Transverse colon (tissue), 4 donors: ENCODE measurements at regions not wholly inside any gene's neighbourhood (a gene's known extent, or its start where the extent isn't known, plus 50 kb on each side); places are given as distances from the start of the nearest gene placed in this dataset.

ENCODE experiments used
- DNase-seq: peaks from one replicate; pipeline ENCODE4 v3.0.0-alpha.2; 2019
- H3K27ac ChIP-seq, 4 donors: fragments of 200-600 bp; sonication (generic); 2 replicates each; pipeline ENCODE4 v1.5.1; 2016 to 2018; ENCODE audit warnings: inconsistent platforms in 4 of 4
- H3K27me3 ChIP-seq: fragments of 200-600 bp; sonication (generic); 2 replicates; pipeline ENCODE4 v1.5.1; 2017; ENCODE audit warnings: inconsistent platforms
- H3K36me3 ChIP-seq, 4 donors: fragments of 200-600 bp; sonication (generic); 2 replicates each; pipeline ENCODE4 v1.5.1; 2017 to 2019; ENCODE audit warnings: inconsistent platforms in 4 of 4
- H3K4me1 ChIP-seq, 4 donors: fragments of 200-600 bp; sonication (generic); 2 replicates each; pipeline ENCODE4 v1.5.1; 2017 to 2020; ENCODE audit warnings: inconsistent platforms in 4 of 4
- H3K4me3 ChIP-seq, 4 donors: fragments of 200-600 bp; sonication (generic); 1 replicate in 1 of 4; 2 replicates in 3 of 4; pipeline versions ENCODE4 v1.5.1 to v1.6.1; 2017 to 2019; ENCODE audit warnings: inconsistent platforms in 4 of 4
- H3K9me3 ChIP-seq, 2 donors: fragments of 200-600 bp; sonication (generic); 2 replicates each; pipeline ENCODE4 v1.5.1; 2017 to 2019; ENCODE audit warnings: inconsistent platforms in 2 of 2
- EP300 ChIP-seq: sonication (generic); formaldehyde crosslinking; IDR thresholded peaks from one replicate; pipeline ENCODE4 v1.6.1; 2017; ENCODE audit warnings: antibody characterized with exemption, low read depth
- POLR2A ChIP-seq: fragments of 450-650 bp; IDR thresholded peaks from one replicate; pipeline ENCODE4 v1.6.1; 2016; ENCODE audit warnings: antibody characterized with exemption, mild to moderate bottlenecking, moderate library complexity
- POLR2AphosphoS5 ChIP-seq, 3 donors: sonication (generic); formaldehyde crosslinking; IDR thresholded peaks; one replicate each; pipeline ENCODE4 v1.6.1; 2016; ENCODE audit warnings: antibody characterized with exemption in 3 of 3
- WGBS, 2 donors: methylation state at CpG; one replicate each; pipeline ENCODE4 v1.1.5; 2018; ENCODE audit warnings: low coverage in 1 of 2; 5-methylcytosine and 5-hydroxymethylcytosine counted together
- in situ Hi-C, 4 donors: fragments of 200-750 bp; cut with MboI; loops; one replicate each; pipeline versions ENCODE4 v1.15.0 to v1.15.1; 2017; ENCODE audit warnings: low sequenced_read_pairs in 3 of 4, low pct_ligation_motif_present in 1 of 4, low pct_unique_long_range_greater_than_20kb in 1 of 4
- intact Hi-C: fragments of 100-400 bp; cut with DNase I; formaldehyde crosslinking; loops from one replicate; pipeline ENCODE4 v1.15.1; 2023; ENCODE audit warnings: low total_unique reads
- TF ChIP-seq, protein P1 (sequence below), 5 experiments: fragments of 200-600 bp in 3 of 5; fragments of 450-650 bp in 2 of 5; sonication (generic) in 3 of 5; IDR thresholded peaks; 1 replicate in 2 of 5; 2 replicates in 3 of 5; pipeline ENCODE4 v1.5.1; 2016 to 2017; ENCODE audit warnings: antibody characterized with exemption in 5 of 5, inconsistent platforms in 3 of 5, mild to moderate bottlenecking in 2 of 5, moderate library complexity in 1 of 5

DNA sequence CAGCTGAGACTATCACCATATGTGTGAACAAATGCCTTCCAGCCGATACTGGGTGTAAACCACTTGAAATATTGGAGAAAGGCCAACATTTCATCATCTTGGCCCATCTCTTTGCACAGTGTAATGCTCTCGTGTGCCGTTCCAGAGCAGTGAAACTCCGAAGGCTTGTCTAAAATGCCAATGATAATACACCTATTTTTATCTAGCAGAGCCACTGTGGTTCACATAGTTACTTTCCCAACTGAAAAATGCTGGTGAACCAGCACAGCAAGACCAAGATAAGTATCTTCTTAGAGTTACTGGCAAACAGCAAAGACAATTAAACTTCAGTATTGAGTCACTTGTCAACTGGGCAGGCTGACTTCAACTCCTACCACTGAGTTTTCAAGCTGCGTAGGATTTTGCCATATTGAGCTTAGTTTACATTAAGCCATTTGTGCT is 379.9 kb upstream of the ACTBL2 start:
- TF ChIP-seq POLR2A, result no peak
- TF ChIP-seq, protein P1, sequence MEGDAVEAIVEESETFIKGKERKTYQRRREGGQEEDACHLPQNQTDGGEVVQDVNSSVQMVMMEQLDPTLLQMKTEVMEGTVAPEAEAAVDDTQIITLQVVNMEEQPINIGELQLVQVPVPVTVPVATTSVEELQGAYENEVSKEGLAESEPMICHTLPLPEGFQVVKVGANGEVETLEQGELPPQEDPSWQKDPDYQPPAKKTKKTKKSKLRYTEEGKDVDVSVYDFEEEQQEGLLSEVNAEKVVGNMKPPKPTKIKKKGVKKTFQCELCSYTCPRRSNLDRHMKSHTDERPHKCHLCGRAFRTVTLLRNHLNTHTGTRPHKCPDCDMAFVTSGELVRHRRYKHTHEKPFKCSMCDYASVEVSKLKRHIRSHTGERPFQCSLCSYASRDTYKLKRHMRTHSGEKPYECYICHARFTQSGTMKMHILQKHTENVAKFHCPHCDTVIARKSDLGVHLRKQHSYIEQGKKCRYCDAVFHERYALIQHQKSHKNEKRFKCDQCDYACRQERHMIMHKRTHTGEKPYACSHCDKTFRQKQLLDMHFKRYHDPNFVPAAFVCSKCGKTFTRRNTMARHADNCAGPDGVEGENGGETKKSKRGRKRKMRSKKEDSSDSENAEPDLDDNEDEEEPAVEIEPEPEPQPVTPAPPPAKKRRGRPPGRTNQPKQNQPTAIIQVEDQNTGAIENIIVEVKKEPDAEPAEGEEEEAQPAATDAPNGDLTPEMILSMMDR (IDR thresholded peaks at IDR 0.05), result no peak
- TF ChIP-seq POLR2AphosphoS5 (IDR thresholded peaks at IDR 0.05), result no peak
- no peak for TF ChIP-seq EP300
- H3K4me3 ChIP-seq, result no peak overlapping the region
- intact Hi-C loops (no loop called here), in situ Hi-C loops (no loop called here)
- 52 to 58% methylated on average over 5 of the region's 5 CpGs for WGBS, 2 donors
- no peaks in the 10 kb centered on the region for H3K36me3 ChIP-seq
- no peaks in the 10 kb centered on the region for H3K9me3 ChIP-seq
- no peaks in the 10 kb centered on the region for H3K27me3 ChIP-seq
- no peak overlapping the region for H3K27ac ChIP-seq
- no peak for DNase-seq
- no peaks in the 10 kb centered on the region for H3K4me1 ChIP-seq

DNA sequence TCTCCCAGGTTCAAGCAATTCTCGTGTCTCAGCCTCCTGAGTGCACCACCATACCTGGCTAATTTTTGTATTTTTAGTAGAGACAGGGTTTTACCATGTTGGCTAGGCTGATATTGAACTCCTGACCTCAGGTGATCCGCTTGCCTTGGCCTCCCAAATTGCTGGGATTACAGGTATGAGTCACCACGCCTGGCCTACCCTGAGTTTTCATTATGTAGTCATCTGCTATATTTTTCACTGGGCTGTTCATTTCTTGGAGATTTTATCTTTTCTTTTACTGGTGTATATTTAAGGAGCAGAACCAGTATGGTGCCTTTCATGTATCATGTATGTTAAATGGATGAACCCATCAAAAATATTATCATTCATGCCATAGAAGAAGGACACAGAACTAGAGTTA is 377.0 kb upstream of the ACTBL2 start:
- in situ Hi-C loops (no loop called here), intact Hi-C loops (no loop called here)
- no peak for DNase-seq
- TF ChIP-seq, protein P1 (IDR thresholded peaks at IDR 0.05), result no peak
- TF ChIP-seq POLR2A (no peak), EP300 (no peak), POLR2AphosphoS5 (IDR thresholded peaks at IDR 0.05) (no peak)
- no peaks in the 10 kb centered on the region for H3K27me3 ChIP-seq
- H3K4me1 ChIP-seq, result no peaks in the 10 kb centered on the region
- H3K27ac ChIP-seq, result no peak overlapping the region
- H3K9me3 ChIP-seq, result no peaks in the 10 kb centered on the region
- H3K4me3 ChIP-seq, result no peak overlapping the region
- WGBS, 2 donors, result 83 to 97% methylated on average over 3 of the region's 3 CpGs
- no peaks in the 10 kb centered on the region for H3K36me3 ChIP-seq

DNA sequence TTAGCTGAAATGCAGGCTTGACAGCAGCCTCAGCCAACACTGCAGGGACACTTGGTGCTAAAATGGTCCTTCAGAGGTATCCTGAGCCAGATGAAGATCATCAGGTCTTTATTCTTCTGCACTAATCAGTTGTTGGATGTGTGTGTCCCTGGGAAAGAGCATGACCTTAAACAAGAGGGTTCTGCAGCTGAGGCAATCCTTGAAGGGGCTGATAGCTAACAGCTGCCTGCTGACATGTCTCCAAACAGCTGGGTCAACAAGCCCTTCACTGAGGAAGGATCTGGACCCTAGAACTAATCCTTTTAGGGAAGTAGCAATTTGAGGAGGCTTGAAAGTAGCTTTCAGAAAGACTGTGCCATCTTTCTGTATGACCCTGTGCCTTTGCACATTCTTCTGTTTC is 376.3 kb upstream of the ACTBL2 start:
- Histone ChIP-seq H3K27me3 (no peaks in the 10 kb centered on the region), H3K4me1 (no peaks in the 10 kb centered on the region), H3K4me3 (no peak overlapping the region), H3K9me3 (no peaks in the 10 kb centered on the region), H3K27ac (no peak overlapping the region), H3K36me3 (no peaks in the 10 kb centered on the region)
- DNase-seq, result no peak
- intact Hi-C loops (no loop called here), in situ Hi-C loops (no loop called here)
- TF ChIP-seq POLR2A, result no peak
- TF ChIP-seq, protein P1 (IDR thresholded peaks at IDR 0.05), result no peak
- TF ChIP-seq POLR2AphosphoS5 (IDR thresholded peaks at IDR 0.05), result no peak
- no peak for TF ChIP-seq EP300

DNA sequence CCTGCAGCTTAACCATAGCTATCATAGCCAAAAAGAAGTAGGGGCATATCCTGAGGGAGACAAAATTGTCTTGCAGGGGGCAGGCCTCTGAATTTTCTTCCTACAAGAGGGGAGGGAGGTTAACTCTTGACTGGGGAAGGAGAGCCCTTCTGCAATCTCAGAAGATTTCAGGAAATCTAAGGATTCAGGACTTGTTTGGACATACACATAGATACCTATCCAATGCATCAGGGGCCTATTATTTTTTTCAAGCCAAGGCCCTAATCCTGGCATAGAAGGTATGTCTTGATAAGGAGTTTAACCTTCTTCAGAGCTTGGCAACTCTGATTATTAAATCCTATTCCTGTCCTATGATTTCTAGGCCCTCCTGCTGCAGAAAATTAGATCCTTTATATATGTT is 375.1 kb upstream of the ACTBL2 start:
- Histone ChIP-seq H3K27ac (no peak overlapping the region), H3K36me3 (no peaks in the 10 kb centered on the region), H3K4me3 (no peak overlapping the region), H3K4me1 (no peaks in the 10 kb centered on the region), H3K27me3 (no peaks in the 10 kb centered on the region), H3K9me3 (no peaks in the 10 kb centered on the region)
- intact Hi-C loops (no loop called here), in situ Hi-C loops (no loop called here)
- no peak for DNase-seq
- TF ChIP-seq POLR2AphosphoS5 (IDR thresholded peaks at IDR 0.05), result no peak
- no peak for TF ChIP-seq POLR2A

DNA sequence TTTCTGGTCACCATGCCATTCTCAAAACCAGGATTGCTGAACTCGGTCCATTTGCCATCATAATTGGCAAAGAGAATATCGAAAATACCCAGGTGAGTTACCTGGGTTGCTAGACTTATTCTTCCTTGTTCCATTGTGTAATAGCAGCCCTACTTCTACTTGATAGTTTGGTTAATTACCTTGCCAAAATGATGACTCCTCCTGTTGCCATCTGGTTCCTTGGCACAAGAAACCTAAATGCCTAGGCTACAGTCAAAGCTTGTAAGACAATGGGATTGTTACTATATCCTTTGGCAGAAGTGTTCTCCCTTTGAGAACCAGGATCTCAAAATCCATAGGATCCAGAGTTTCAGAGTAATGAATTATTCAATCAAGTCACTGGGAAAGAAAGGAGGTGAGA is 373.2 kb upstream of the ACTBL2 start:
- Histone ChIP-seq H3K27ac (no peak overlapping the region), H3K9me3 (no peaks in the 10 kb centered on the region), H3K36me3 (no peaks in the 10 kb centered on the region), H3K4me1 (no peaks in the 10 kb centered on the region), H3K27me3 (no peaks in the 10 kb centered on the region), H3K4me3 (no peak overlapping the region)
- TF ChIP-seq EP300 (no peak), POLR2A (no peak), POLR2AphosphoS5 (IDR thresholded peaks at IDR 0.05) (no peak)
- TF ChIP-seq, protein P1 (IDR thresholded peaks at IDR 0.05), result no peak
- intact Hi-C loops (no loop called here), in situ Hi-C loops (no loop called here)
- DNase-seq, result no peak
- 88% methylated on average over 2 of the region's 2 CpGs; no CpG with 5 or more reads in 1 of the 2 donors for WGBS, 2 donors
